ENCODE measurements at regions not wholly inside any gene's neighbourhood (a gene's known extent, or its start where the extent isn't known, plus 50 kb on each side); places are given as distances from the start of the nearest gene placed in this dataset.
A peak's percentile ranks its signal among the peaks of the same experiment; 100 is the strongest.

GRCh38 chr10:52956861-52957260 lies 184.3 kb upstream of the MBL2 start:
- DNase-seq (ENCODE audit: low read depth) = no peak
- no peak for TF ChIP-seq CTCF (IDR thresholded peaks at IDR 0.05; ENCODE audit: insufficient read depth, low read length)
- no peak overlapping the region for H3K4me3 ChIP-seq (ENCODE audit: low read depth, low read length)

GRCh38 chr10:52956461-52956860 lies 183.9 kb upstream of the MBL2 start:
- H3K4me3 ChIP-seq (ENCODE audit: low read depth, low read length) = no peak overlapping the region
- no peak for TF ChIP-seq CTCF (IDR thresholded peaks at IDR 0.05; ENCODE audit: insufficient read depth, low read length)
- DNase-seq (ENCODE audit: low read depth) = no peak

- H3K4me3 ChIP-seq (ENCODE audit: low read depth, low read length) = no peak overlapping the region
- DNase-seq (ENCODE audit: low read depth) = no peak
- TF ChIP-seq CTCF (IDR thresholded peaks at IDR 0.05; ENCODE audit: insufficient read depth, low read length) = no peak
Observed at GRCh38 chr10:52955337-52955736, 182.8 kb upstream of the MBL2 start.

- TF ChIP-seq CTCF (IDR thresholded peaks at IDR 0.05; ENCODE audit: insufficient read depth, low read length) = no peak
- no peak for DNase-seq (ENCODE audit: low read depth)
- no peak overlapping the region for H3K4me3 ChIP-seq (ENCODE audit: low read depth, low read length)
Observed at GRCh38 chr10:52954407-52954806, 181.8 kb upstream of the MBL2 start.

GRCh38 chr10:52952391-52953055 lies 179.9 kb upstream of the MBL2 start:
- no peak for DNase-seq (ENCODE audit: low read depth)
- H3K4me3 ChIP-seq (ENCODE audit: low read depth, low read length) = no peak overlapping the region
- TF ChIP-seq CTCF (IDR thresholded peaks at IDR 0.05; ENCODE audit: insufficient read depth, low read length) = no peak

GRCh38 chr10:52951824-52952223 lies 179.2 kb upstream of the MBL2 start:
- peak; percentile 38 for TF ChIP-seq CTCF (IDR thresholded peaks at IDR 0.05; ENCODE audit: insufficient read depth, low read length)
- peak; percentile 35 for DNase-seq (ENCODE audit: low read depth)

GRCh38 chr10:52950578-52950977 lies 178.0 kb upstream of the MBL2 start:
- no peak for DNase-seq (ENCODE audit: low read depth)
- no peak for TF ChIP-seq CTCF (IDR thresholded peaks at IDR 0.05; ENCODE audit: insufficient read depth, low read length)
- H3K4me3 ChIP-seq (ENCODE audit: low read depth, low read length) = no peak overlapping the region

More at GRCh38 chr10:52951824-52952223, 179.2 kb upstream of the MBL2 start:
- H3K4me3 ChIP-seq (ENCODE audit: low read depth, low read length) = no peak overlapping the region

All from fibroblast of the aortic adventitia (primary cell).